ENCODE measurements at regions not wholly inside any gene's neighbourhood (a gene's known extent, or its start where the extent isn't known, plus 50 kb on each side); places are given as distances from the start of the nearest gene placed in this dataset.
A peak's percentile ranks its signal among the peaks of the same experiment; 100 is the strongest.

GRCh38 chr6:71406865-71407860 lies 118.6 kb downstream of the OGFRL1 start:
- no TSS peak for BruUV-seq (replicated peaks)
- Histone ChIP-seq H3K79me2 (ENCODE audit: insufficient read depth, low read depth, low read length) (no peaks in the 10 kb centered on the region), H3K4me3 (ENCODE audit: low read depth, low read length, poor library complexity, severe bottlenecking) (no peak overlapping the region), H3K4me2 (ENCODE audit: low read length) (no peak overlapping the region), H3K9me3 (ENCODE audit: low read length) (no peaks in the 10 kb centered on the region), H3K36me3 (ENCODE audit: insufficient read depth, low read length) (no peaks in the 10 kb centered on the region), H3K4me1 (ENCODE audit: insufficient read depth, low read length, poor library complexity, severe bottlenecking) (peaks cover 6% of the 10 kb centered on the region), H3K9me2 (ENCODE audit: insufficient read depth, low read length) (no peaks in the 10 kb centered on the region), H3K27ac (ENCODE audit: low read depth, low read length, poor library complexity, severe bottlenecking) (no peak overlapping the region), H4K20me1 (ENCODE audit: insufficient read depth, low read length) (no peaks in the 10 kb centered on the region), H2AFZ (ENCODE audit: low read length) (0 out of 2 replicates have a peak overlapping the region, but pooled peaks have one; percentile 22)
- TF ChIP-seq EZH2phosphoT487 (IDR thresholded peaks at IDR 0.05; ENCODE audit: borderline replicate concordance, low read depth, low read length) (no peak), CTCF (conservative IDR thresholded peaks at IDR 0.05; ENCODE audit: low read length) (no peak)
- POLR2A ChIA-PET: interaction anchor here (0.5 to 1.0 kb wide), 2 partner anchors 17 to 19 kb away, joined by 3 to 4 read pairs; no protein-coding TSS in a partner anchor
- intact Hi-C loops (cut with micrococcal nuclease; ENCODE audit: unreplicated experiment): no loop called here
- no peak for DNase-seq (ENCODE audit: low spot score)
- CTCF ChIA-PET (ENCODE audit: unreplicated experiment): no interaction called here

GRCh38 chr6:71408787-71409723 lies 120.4 kb downstream of the OGFRL1 start:
- DNase-seq (ENCODE audit: low spot score): no peak
- no peaks in the 10 kb centered on the region for H3K9me2 ChIP-seq (ENCODE audit: insufficient read depth, low read length)
- H4K20me1 ChIP-seq (ENCODE audit: insufficient read depth, low read length): no peaks in the 10 kb centered on the region
- H3K27ac ChIP-seq (ENCODE audit: low read depth, low read length, poor library complexity, severe bottlenecking): no peak overlapping the region
- no peak overlapping the region for H3K4me3 ChIP-seq (ENCODE audit: low read depth, low read length, poor library complexity, severe bottlenecking)
- no peaks in the 10 kb centered on the region for H3K36me3 ChIP-seq (ENCODE audit: insufficient read depth, low read length)
- H3K4me1 ChIP-seq (ENCODE audit: insufficient read depth, low read length, poor library complexity, severe bottlenecking): peaks cover 4% of the 10 kb centered on the region
- CTCF ChIA-PET (ENCODE audit: unreplicated experiment): no interaction called here
- no peaks in the 10 kb centered on the region for H3K79me2 ChIP-seq (ENCODE audit: insufficient read depth, low read depth, low read length)
- H2AFZ ChIP-seq (ENCODE audit: low read length): no peak overlapping the region
- no peak for TF ChIP-seq EZH2phosphoT487 (IDR thresholded peaks at IDR 0.05; ENCODE audit: borderline replicate concordance, low read depth, low read length)
- no peak for TF ChIP-seq CTCF (conservative IDR thresholded peaks at IDR 0.05; ENCODE audit: low read length)
- H3K9me3 ChIP-seq (ENCODE audit: low read length): no peaks in the 10 kb centered on the region
- no peak overlapping the region for H3K4me2 ChIP-seq (ENCODE audit: low read length)
- intact Hi-C loops (cut with micrococcal nuclease; ENCODE audit: unreplicated experiment): no loop called here
- POLR2A ChIA-PET: interaction anchor here (0.6 kb wide), 1 partner anchor 1285 kb away, joined by 3 read pairs; no protein-coding TSS in a partner anchor
- BruUV-seq (replicated peaks): no TSS peak
